Activated CD4-positive, alpha-beta T cell treated with anti-CD3 and anti-CD28 coated beads for 36 hours (primary cell): ENCODE measurements at regions not wholly inside any gene's neighbourhood (a gene's known extent, or its start where the extent isn't known, plus 50 kb on each side); places are given as distances from the start of the nearest gene placed in this dataset.

Experiments
- ATAC-seq: fragments of 200-7000 bp; cut with Tn5 transposase; one replicate; pipeline ENCODE4 v1.10.0; 2021; ENCODE audit warnings: mild to moderate bottlenecking, moderate library complexity
- CTCF ChIA-PET: fragments of 350-600 bp; sonication (Branson Sonifier 250); formaldehyde crosslinking; loops from one replicate; lab custom pipeline; 2021; ENCODE audit warnings: antibody characterized with exemption; lab: Charles Lee
- POLR2A ChIA-PET: fragments of 350-600 bp; sonication (Branson Sonifier 250); formaldehyde crosslinking; loops from one replicate; lab custom pipeline; 2021; ENCODE audit warnings: antibody characterized with exemption, inconsistent platforms; lab: Charles Lee
- DNase-seq: peaks from one replicate; pipeline ENCODE4 v3.0.0-alpha.2; 2020
- H3K27ac Mint-ChIP-seq: one replicate; pipeline ENCODE4 v1.8.0; 2021; ENCODE audit warnings: mixed read lengths
- H3K27me3 Mint-ChIP-seq: one replicate; pipeline ENCODE4 v1.8.0; 2021; ENCODE audit warnings: mixed read lengths
- H3K36me3 Mint-ChIP-seq: one replicate; pipeline ENCODE4 v1.8.0; 2021; ENCODE audit warnings: low read depth, mixed read lengths
- H3K4me1 Mint-ChIP-seq: one replicate; pipeline ENCODE4 v1.8.0; 2021; ENCODE audit warnings: mixed read lengths
- H3K4me3 Mint-ChIP-seq: one replicate; pipeline ENCODE4 v1.8.0; 2021; ENCODE audit warnings: mild to moderate bottlenecking, moderate library complexity, mixed read lengths
- H3K9me3 Mint-ChIP-seq: one replicate; pipeline ENCODE4 v1.8.0; 2021; ENCODE audit warnings: low read depth, mixed read lengths
- intact Hi-C, 2 experiments: fragments of 100-400 bp; cut with DNase I in 1 of 2; cut with micrococcal nuclease in 1 of 2; formaldehyde crosslinking; loops; one replicate each; pipeline versions ENCODE4 v1.14.2 to v1.15.1; 2022 to 2024; cut with DNase I, micrococcal nuclease

- Mint-ChIP-seq H3K9me3 (peaks cover 7% of the 10 kb centered on the region), H3K4me3 (no peak overlapping the region), H3K27ac (no peak overlapping the region), H3K36me3 (no peaks in the 10 kb centered on the region), H3K4me1 (no peaks in the 10 kb centered on the region), H3K27me3 (no peaks in the 10 kb centered on the region)
- intact Hi-C loops = no loop called here
- ChIA-PET CTCF (no interaction called here), POLR2A (no interaction called here)
- ATAC-seq = no peak
- no peak for DNase-seq
These were observed 409.5 kb upstream of the ADGRL3 start for GRCh38 chr4:60790608-60791007.

- Mint-ChIP-seq H3K27ac (no peak overlapping the region), H3K27me3 (no peaks in the 10 kb centered on the region), H3K36me3 (no peaks in the 10 kb centered on the region), H3K4me3 (no peak overlapping the region), H3K4me1 (no peaks in the 10 kb centered on the region), H3K9me3 (peaks cover 3% of the 10 kb centered on the region)
- intact Hi-C loops = no loop called here
- ATAC-seq (no peak), DNase-seq (no peak)
- ChIA-PET CTCF (no interaction called here), POLR2A (no interaction called here)
These were observed 405.8 kb upstream of the ADGRL3 start for GRCh38 chr4:60794372-60794771.

- intact Hi-C loops = no loop called here
- CTCF ChIA-PET = no interaction called here
- Mint-ChIP-seq H3K4me1 (no peaks in the 10 kb centered on the region), H3K36me3 (no peaks in the 10 kb centered on the region), H3K4me3 (no peak overlapping the region), H3K27ac (no peak overlapping the region), H3K27me3 (no peaks in the 10 kb centered on the region), H3K9me3 (no peaks in the 10 kb centered on the region)
- ATAC-seq (no peak), DNase-seq (no peak)
- POLR2A ChIA-PET = no interaction called here
These were observed 400.9 kb upstream of the ADGRL3 start for GRCh38 chr4:60799214-60799613.

GRCh38 chr4:60800701-60801100 lies 399.4 kb upstream of the ADGRL3 start:
- ATAC-seq (no peak), DNase-seq (no peak)
- ChIA-PET CTCF (no interaction called here), POLR2A (no interaction called here)
- Mint-ChIP-seq H3K27me3 (no peaks in the 10 kb centered on the region), H3K36me3 (no peaks in the 10 kb centered on the region), H3K27ac (no peak overlapping the region), H3K4me3 (no peak overlapping the region), H3K9me3 (peaks cover 3% of the 10 kb centered on the region), H3K4me1 (no peaks in the 10 kb centered on the region)
- intact Hi-C loops = no loop called here

- Mint-ChIP-seq H3K4me3 (no peak overlapping the region), H3K36me3 (no peaks in the 10 kb centered on the region), H3K9me3 (peaks cover 9% of the 10 kb centered on the region), H3K27ac (no peak overlapping the region), H3K4me1 (no peaks in the 10 kb centered on the region), H3K27me3 (no peaks in the 10 kb centered on the region)
- DNase-seq (no peak), ATAC-seq (no peak)
- ChIA-PET POLR2A (no interaction called here), CTCF (no interaction called here)
- intact Hi-C loops = no loop called here
These were observed 394.4 kb upstream of the ADGRL3 start for GRCh38 chr4:60805500-60806313.

GRCh38 chr4:60808726-60809485 lies 391.2 kb upstream of the ADGRL3 start:
- ChIA-PET CTCF (no interaction called here), POLR2A (no interaction called here)
- H3K4me3 Mint-ChIP-seq = no peak overlapping the region
- intact Hi-C loops = no loop called here
- H3K27me3 Mint-ChIP-seq = no peaks in the 10 kb centered on the region
- ATAC-seq = no peak
- DNase-seq = no peak
- no peaks in the 10 kb centered on the region for H3K4me1 Mint-ChIP-seq
- H3K27ac Mint-ChIP-seq = no peak overlapping the region
- H3K9me3 Mint-ChIP-seq = peaks cover 19% of the 10 kb centered on the region
- no peaks in the 10 kb centered on the region for H3K36me3 Mint-ChIP-seq

GRCh38 chr4:60809486-60809800 lies 390.7 kb upstream of the ADGRL3 start:
- POLR2A ChIA-PET = no interaction called here
- Mint-ChIP-seq H3K4me3 (no peak overlapping the region), H3K36me3 (no peaks in the 10 kb centered on the region), H3K4me1 (no peaks in the 10 kb centered on the region), H3K9me3 (peaks cover 21% of the 10 kb centered on the region), H3K27ac (no peak overlapping the region), H3K27me3 (no peaks in the 10 kb centered on the region)
- CTCF ChIA-PET = no interaction called here
- DNase-seq (no peak), ATAC-seq (no peak)
- intact Hi-C loops = no loop called here

DNA sequence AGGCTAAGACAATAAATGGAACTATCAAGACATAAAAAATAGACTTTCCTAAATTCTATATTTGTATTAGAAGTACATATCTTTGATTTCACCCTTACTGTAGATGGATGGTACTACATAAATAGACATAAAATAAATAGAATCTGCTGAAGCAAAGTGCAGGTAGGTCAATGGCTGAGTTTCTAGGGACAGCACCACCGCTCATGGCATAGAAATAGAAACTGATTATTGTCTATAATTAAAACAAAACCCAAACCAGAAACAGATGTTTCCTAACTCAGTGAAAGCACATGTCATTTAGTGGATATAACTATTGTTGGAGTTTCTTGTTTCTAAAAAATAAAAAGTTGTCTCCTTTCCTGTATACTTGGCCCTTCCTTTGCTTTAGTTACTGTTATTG lies 387.3 kb upstream of the ADGRL3 start:
- Mint-ChIP-seq H3K4me3 (no peak overlapping the region), H3K27ac (no peak overlapping the region), H3K36me3 (no peaks in the 10 kb centered on the region), H3K27me3 (no peaks in the 10 kb centered on the region), H3K9me3 (peaks cover 19% of the 10 kb centered on the region), H3K4me1 (no peaks in the 10 kb centered on the region)
- CTCF ChIA-PET = no interaction called here
- POLR2A ChIA-PET = no interaction called here
- ATAC-seq (no peak), DNase-seq (no peak)
- intact Hi-C loops = no loop called here

DNA sequence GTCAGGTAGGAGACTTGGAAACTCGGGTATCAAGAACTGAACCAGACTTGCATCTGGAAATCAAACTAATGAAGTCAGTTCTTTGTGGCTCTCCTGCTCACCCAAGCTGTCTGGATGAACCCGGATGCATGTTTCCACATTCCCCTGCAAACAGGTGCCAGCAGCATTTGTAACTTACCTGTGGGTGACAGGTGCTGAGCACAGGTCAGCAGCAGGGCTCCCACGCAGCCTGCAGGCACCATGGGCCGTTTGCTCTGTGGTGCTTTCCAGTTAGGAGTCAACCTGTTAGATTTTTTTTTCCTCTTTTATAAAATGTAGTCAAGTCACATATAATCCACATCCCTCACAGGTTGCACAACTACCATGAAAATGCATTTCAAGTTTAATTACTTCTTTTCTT lies 385.6 kb upstream of the ADGRL3 start:
- CTCF ChIA-PET = no interaction called here
- no peaks in the 10 kb centered on the region for H3K27me3 Mint-ChIP-seq
- no peaks in the 10 kb centered on the region for H3K36me3 Mint-ChIP-seq
- intact Hi-C loops = no loop called here
- H3K9me3 Mint-ChIP-seq = peaks cover 22% of the 10 kb centered on the region
- DNase-seq (no peak), ATAC-seq (no peak)
- H3K4me3 Mint-ChIP-seq = no peak overlapping the region
- H3K4me1 Mint-ChIP-seq = no peaks in the 10 kb centered on the region
- POLR2A ChIA-PET = no interaction called here
- H3K27ac Mint-ChIP-seq = no peak overlapping the region

DNA sequence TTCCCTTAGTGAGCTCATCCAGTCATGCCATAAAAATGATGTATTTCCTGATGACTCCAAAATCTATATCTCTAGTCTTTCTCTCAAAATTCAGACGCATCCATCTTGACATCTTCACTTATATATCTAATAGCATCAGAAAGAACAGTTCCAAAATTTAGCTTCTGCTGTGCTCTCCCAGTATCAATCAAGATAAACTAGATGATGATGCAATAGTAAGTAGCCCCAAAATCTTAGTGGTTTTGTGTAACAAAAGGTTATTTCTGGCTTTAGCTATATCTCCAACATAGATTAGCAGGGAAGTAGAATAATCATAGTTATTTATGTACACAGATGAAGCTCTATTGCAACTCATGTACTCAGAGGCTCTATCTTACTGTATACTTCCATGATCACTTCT lies 382.5 kb upstream of the ADGRL3 start:
- ATAC-seq (no peak), DNase-seq (no peak)
- Mint-ChIP-seq H3K27me3 (no peaks in the 10 kb centered on the region), H3K4me3 (no peak overlapping the region), H3K4me1 (no peaks in the 10 kb centered on the region), H3K27ac (no peak overlapping the region), H3K9me3 (peaks cover 12% of the 10 kb centered on the region), H3K36me3 (no peaks in the 10 kb centered on the region)
- CTCF ChIA-PET = no interaction called here
- POLR2A ChIA-PET = no interaction called here
- intact Hi-C loops = no loop called here

- Mint-ChIP-seq H3K36me3 (no peaks in the 10 kb centered on the region), H3K4me3 (no peak overlapping the region), H3K9me3 (peaks cover 7% of the 10 kb centered on the region), H3K27ac (no peak overlapping the region), H3K4me1 (no peaks in the 10 kb centered on the region), H3K27me3 (no peaks in the 10 kb centered on the region)
- ChIA-PET POLR2A (no interaction called here), CTCF (no interaction called here)
- ATAC-seq (no peak), DNase-seq (no peak)
- intact Hi-C loops = no loop called here
These were observed 377.1 kb upstream of the ADGRL3 start for GRCh38 chr4:60822986-60823385.

- Mint-ChIP-seq H3K27me3 (no peaks in the 10 kb centered on the region), H3K27ac (no peak overlapping the region), H3K36me3 (no peaks in the 10 kb centered on the region), H3K4me1 (no peaks in the 10 kb centered on the region), H3K4me3 (no peak overlapping the region), H3K9me3 (peaks cover 8% of the 10 kb centered on the region)
- ChIA-PET POLR2A (no interaction called here), CTCF (interaction anchor here (1.2 kb wide), 1 partner anchor 24 kb away, joined by 3 read pairs; no protein-coding TSS in a partner anchor)
- DNase-seq (no peak), ATAC-seq (no peak)
- intact Hi-C loops = no loop called here
These were observed 360.1 kb upstream of the ADGRL3 start for GRCh38 chr4:60840020-60840419.
